GM23338 (cell line): ENCODE measurements at regions not wholly inside any gene's neighbourhood (a gene's known extent, or its start where the extent isn't known, plus 50 kb on each side); places are given as distances from the start of the nearest gene placed in this dataset.

Experiments used
- ATAC-seq: fragments of 200-7000 bp; cut with Tn5 transposase; 3 replicates; pipeline ENCODE4 v1.9.1; 2020
- DNase-seq: peaks from one replicate; pipeline ENCODE4 v3.0.0-alpha.2; 2015; ENCODE audit warnings: low spot score
- H2AFZ ChIP-seq: fragments of 200-600 bp; sonication (generic); 2 replicates; pipeline ENCODE4 v1.8.0; 2016; ENCODE audit warnings: antibody characterized with exemption, mild to moderate bottlenecking, moderate library complexity
- H3F3A ChIP-seq: fragments of 200-600 bp; sonication (generic); replicated peaks from 2 replicates; pipeline ENCODE4 v1.8.0; 2017; ENCODE audit warnings: antibody characterized with exemption, mixed run types, low read depth
- H3K27ac ChIP-seq: fragments of 200-600 bp; sonication (generic); 2 replicates; pipeline ENCODE4 v1.6.1; 2016; ENCODE audit warnings: low read depth
- H3K27me3 ChIP-seq: fragments of 200-600 bp; sonication (generic); 2 replicates; pipeline ENCODE4 v1.8.0; 2016; ENCODE audit warnings: mild to moderate bottlenecking, mixed run types, moderate library complexity; ENCODE audit not compliant: insufficient read depth
- H3K36me3 ChIP-seq: fragments of 200-600 bp; sonication (generic); 2 replicates; pipeline ENCODE4 v1.8.0; 2016; ENCODE audit warnings: mild to moderate bottlenecking; ENCODE audit not compliant: insufficient read depth
- H3K4me1 ChIP-seq: fragments of 200-600 bp; sonication (generic); 2 replicates; pipeline ENCODE4 v1.8.0; 2016; ENCODE audit warnings: mild to moderate bottlenecking, moderate library complexity; ENCODE audit not compliant: insufficient read depth
- H3K4me2 ChIP-seq: fragments of 200-600 bp; sonication (generic); 2 replicates; pipeline ENCODE4 v1.7.1; 2017; ENCODE audit warnings: mixed run types
- H3K4me3 ChIP-seq: fragments of 200-600 bp; sonication (generic); 2 replicates; pipeline ENCODE4 v1.6.1; 2016; ENCODE audit warnings: mixed run types
- H3K79me2 ChIP-seq: fragments of 200-600 bp; sonication (generic); replicated peaks from 2 replicates; pipeline ENCODE4 v1.8.0; 2017; ENCODE audit warnings: mild to moderate bottlenecking; ENCODE audit not compliant: insufficient read depth
- H3K9me2 ChIP-seq: fragments of 200-600 bp; sonication (generic); 2 replicates; pipeline ENCODE4 v1.8.0; 2017; ENCODE audit not compliant: insufficient read depth
- H4K20me1 ChIP-seq: fragments of 200-600 bp; sonication (generic); replicated peaks from 2 replicates; pipeline ENCODE4 v1.8.0; 2017; ENCODE audit warnings: mild to moderate bottlenecking; ENCODE audit not compliant: insufficient read depth
- H3K27ac Mint-ChIP-seq: 2 replicates; pipeline ENCODE4 v1.8.0; 2020; ENCODE audit warnings: inconsistent platforms, mild to moderate bottlenecking, moderate library complexity, mixed read lengths
- H3K27me3 Mint-ChIP-seq: 3 replicates; pipeline ENCODE4 v1.8.0; 2022; ENCODE audit warnings: low read depth, mild to moderate bottlenecking, moderate library complexity, mixed read lengths, inconsistent platforms; ENCODE audit not compliant: insufficient read depth, poor library complexity
- H3K36me3 Mint-ChIP-seq: 3 replicates; pipeline ENCODE4 v1.8.0; 2021; ENCODE audit warnings: low read depth, mild to moderate bottlenecking, inconsistent platforms, moderate library complexity, mixed read lengths
- H3K4me1 Mint-ChIP-seq: 3 replicates; pipeline ENCODE4 v1.8.0; 2020; ENCODE audit warnings: mild to moderate bottlenecking, inconsistent platforms, mixed read lengths
- H3K4me3 Mint-ChIP-seq: 3 replicates; pipeline ENCODE4 v1.8.0; 2021; ENCODE audit warnings: moderate library complexity, mild to moderate bottlenecking, inconsistent platforms, mixed read lengths
- H3K9me3 Mint-ChIP-seq: 3 replicates; pipeline ENCODE4 v1.8.0; 2020; ENCODE audit warnings: moderate library complexity, mild to moderate bottlenecking, inconsistent platforms, mixed read lengths
- EZH2 ChIP-seq: fragments of 200-600 bp; sonication (generic); IDR thresholded peaks from one replicate; pipeline ENCODE4 v1.8.0; 2017; ENCODE audit warnings: antibody characterized with exemption, mild to moderate bottlenecking, low read depth; ENCODE audit not compliant: unreplicated experiment
- POLR2AphosphoS5 ChIP-seq: IDR thresholded peaks from 2 replicates; pipeline ENCODE4 v1.6.1; 2016; ENCODE audit warnings: antibody characterized with exemption, low read depth
- STAT1 ChIP-seq: IDR thresholded peaks from one replicate; pipeline ENCODE4 v1.6.1; 2016; ENCODE audit warnings: antibody characterized with exemption; ENCODE audit not compliant: unreplicated experiment
- ZNF114 ChIP-seq: fragments of 250-450 bp; sonication (Bioruptor Pico); IDR thresholded peaks from 2 replicates; pipeline ENCODE4 v1.5.0; 2020; ENCODE audit warnings: mild to moderate bottlenecking, moderate library complexity
- ZNF331 ChIP-seq: fragments of 250-450 bp; sonication (Bioruptor Pico); IDR thresholded peaks from 2 replicates; pipeline ENCODE4 v1.5.0; 2020; ENCODE audit warnings: low read depth, mild to moderate bottlenecking, moderate library complexity
- TF ChIP-seq, protein P1 (sequence below): IDR thresholded peaks from 2 replicates; pipeline ENCODE4 v1.6.1; 2016; ENCODE audit warnings: antibody characterized with exemption
- TF ChIP-seq, protein P2 (sequence below), 2 experiments: fragments of 200-600 bp in 1 of 2; sonication (generic) in 1 of 2; conservative IDR thresholded peaks; 2 replicates each; pipeline versions ENCODE4 v1.5.1 to v1.6.1; 2016 to 2017; ENCODE audit warnings: antibody characterized with exemption in 2 of 2, low read depth in 2 of 2, mild to moderate bottlenecking in 2 of 2, moderate library complexity in 1 of 2

DNA sequence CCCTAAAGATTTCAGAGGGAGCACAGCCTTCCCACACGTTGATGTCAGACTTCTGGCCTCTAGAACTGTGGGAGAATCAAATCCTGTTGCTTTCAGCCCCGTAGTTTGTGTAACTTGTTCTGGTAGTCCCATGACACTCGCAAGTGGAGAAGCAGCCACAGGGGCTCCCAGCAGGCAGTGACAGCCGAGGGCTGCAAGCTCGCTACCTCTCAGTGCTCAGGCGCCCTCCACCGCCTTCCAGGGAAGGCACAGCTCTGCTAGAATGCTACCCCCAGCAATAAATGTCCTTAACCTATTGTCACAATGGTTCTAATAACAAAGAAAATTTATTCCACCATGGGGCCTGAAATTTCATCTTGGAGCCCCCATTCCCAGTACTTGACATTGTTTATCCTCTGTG is 143.1 kb upstream of the ZNF236 start:
- Histone ChIP-seq H3K4me1 (no peaks in the 10 kb centered on the region), H3K4me3 (no peak overlapping the region), H3K9me2 (no peaks in the 10 kb centered on the region), H3K27ac (no peak overlapping the region), H3K27me3 (no peaks in the 10 kb centered on the region), H2AFZ (no peak overlapping the region; the same call in 1 of the 2 replicates), H3K4me2 (no peak overlapping the region), H3K36me3 (no peaks in the 10 kb centered on the region), H4K20me1 (no peaks in the 10 kb centered on the region), H3K79me2 (no peaks in the 10 kb centered on the region), H3F3A (no peaks in the 10 kb centered on the region)
- ATAC-seq (peak; percentile 84), DNase-seq (peak; percentile 41)
- Mint-ChIP-seq H3K27ac (no peak overlapping the region), H3K36me3 (peaks cover 4% of the 10 kb centered on the region; the same call in 2 of the 3 replicates), H3K27me3 (peaks cover 6% of the 10 kb centered on the region), H3K4me3 (no peak overlapping the region), H3K4me1 (peaks cover 15% of the 10 kb centered on the region; the same call in 2 of the 3 replicates), H3K9me3 (peaks cover 12% of the 10 kb centered on the region; the same call in 2 of the 3 replicates)
- TF ChIP-seq, protein P1, sequence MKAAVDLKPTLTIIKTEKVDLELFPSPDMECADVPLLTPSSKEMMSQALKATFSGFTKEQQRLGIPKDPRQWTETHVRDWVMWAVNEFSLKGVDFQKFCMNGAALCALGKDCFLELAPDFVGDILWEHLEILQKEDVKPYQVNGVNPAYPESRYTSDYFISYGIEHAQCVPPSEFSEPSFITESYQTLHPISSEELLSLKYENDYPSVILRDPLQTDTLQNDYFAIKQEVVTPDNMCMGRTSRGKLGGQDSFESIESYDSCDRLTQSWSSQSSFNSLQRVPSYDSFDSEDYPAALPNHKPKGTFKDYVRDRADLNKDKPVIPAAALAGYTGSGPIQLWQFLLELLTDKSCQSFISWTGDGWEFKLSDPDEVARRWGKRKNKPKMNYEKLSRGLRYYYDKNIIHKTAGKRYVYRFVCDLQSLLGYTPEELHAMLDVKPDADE = no peak
- TF ChIP-seq, protein P2, sequence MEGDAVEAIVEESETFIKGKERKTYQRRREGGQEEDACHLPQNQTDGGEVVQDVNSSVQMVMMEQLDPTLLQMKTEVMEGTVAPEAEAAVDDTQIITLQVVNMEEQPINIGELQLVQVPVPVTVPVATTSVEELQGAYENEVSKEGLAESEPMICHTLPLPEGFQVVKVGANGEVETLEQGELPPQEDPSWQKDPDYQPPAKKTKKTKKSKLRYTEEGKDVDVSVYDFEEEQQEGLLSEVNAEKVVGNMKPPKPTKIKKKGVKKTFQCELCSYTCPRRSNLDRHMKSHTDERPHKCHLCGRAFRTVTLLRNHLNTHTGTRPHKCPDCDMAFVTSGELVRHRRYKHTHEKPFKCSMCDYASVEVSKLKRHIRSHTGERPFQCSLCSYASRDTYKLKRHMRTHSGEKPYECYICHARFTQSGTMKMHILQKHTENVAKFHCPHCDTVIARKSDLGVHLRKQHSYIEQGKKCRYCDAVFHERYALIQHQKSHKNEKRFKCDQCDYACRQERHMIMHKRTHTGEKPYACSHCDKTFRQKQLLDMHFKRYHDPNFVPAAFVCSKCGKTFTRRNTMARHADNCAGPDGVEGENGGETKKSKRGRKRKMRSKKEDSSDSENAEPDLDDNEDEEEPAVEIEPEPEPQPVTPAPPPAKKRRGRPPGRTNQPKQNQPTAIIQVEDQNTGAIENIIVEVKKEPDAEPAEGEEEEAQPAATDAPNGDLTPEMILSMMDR (conservative IDR thresholded peaks at IDR 0.05; ENCODE audit: low read depth in 2 of 2) = peak in 1 of 2 experiments; percentile 50; a peak in 1 of 4 replicates

DNA sequence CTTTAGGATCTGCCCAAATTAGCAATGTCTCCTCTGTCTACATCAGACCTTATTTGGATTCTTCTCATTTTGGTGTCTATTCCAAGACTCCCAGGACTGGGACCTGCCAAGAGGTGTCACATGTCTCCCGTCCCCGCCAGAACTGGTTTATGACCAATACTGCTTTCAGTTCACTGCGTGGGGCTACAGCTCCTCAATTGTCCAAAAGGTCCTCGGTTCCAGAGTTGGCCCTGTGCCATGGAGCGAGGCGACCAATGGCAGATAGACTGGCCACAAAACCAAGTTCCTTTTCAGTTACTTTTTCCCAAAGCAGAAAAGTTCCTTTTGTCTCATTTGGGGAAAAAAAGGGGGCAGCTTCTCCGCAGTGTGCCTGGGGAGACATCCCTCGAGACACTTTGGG is 144.1 kb upstream of the ZNF236 start:
- H3K27ac Mint-ChIP-seq = no peak overlapping the region
- Histone ChIP-seq H3K9me2 (no peaks in the 10 kb centered on the region), H2AFZ (no peak overlapping the region), H3K27me3 (no peaks in the 10 kb centered on the region), H4K20me1 (no peaks in the 10 kb centered on the region), H3K79me2 (no peaks in the 10 kb centered on the region), H3K4me2 (no peak overlapping the region), H3K36me3 (no peaks in the 10 kb centered on the region), H3K4me1 (no peaks in the 10 kb centered on the region), H3K27ac (no peak overlapping the region), H3F3A (no peaks in the 10 kb centered on the region), H3K4me3 (no peak overlapping the region)
- H3K4me3 Mint-ChIP-seq = no peak overlapping the region
- H3K27me3 Mint-ChIP-seq = peaks cover 6% of the 10 kb centered on the region
- DNase-seq = no peak
- TF ChIP-seq STAT1 (no peak), ZNF331 (CRISPR knock-in tag) (no peak), EZH2 (no peak), ZNF114 (CRISPR knock-in tag) (no peak), POLR2AphosphoS5 (no peak)
- H3K36me3 Mint-ChIP-seq = peaks cover 4% of the 10 kb centered on the region; the same call in 2 of the 3 replicates
- peaks cover 12% of the 10 kb centered on the region; the same call in 2 of the 3 replicates for H3K9me3 Mint-ChIP-seq
- ATAC-seq = no peak
- H3K4me1 Mint-ChIP-seq = peaks cover 15% of the 10 kb centered on the region; the same call in 2 of the 3 replicates

DNA sequence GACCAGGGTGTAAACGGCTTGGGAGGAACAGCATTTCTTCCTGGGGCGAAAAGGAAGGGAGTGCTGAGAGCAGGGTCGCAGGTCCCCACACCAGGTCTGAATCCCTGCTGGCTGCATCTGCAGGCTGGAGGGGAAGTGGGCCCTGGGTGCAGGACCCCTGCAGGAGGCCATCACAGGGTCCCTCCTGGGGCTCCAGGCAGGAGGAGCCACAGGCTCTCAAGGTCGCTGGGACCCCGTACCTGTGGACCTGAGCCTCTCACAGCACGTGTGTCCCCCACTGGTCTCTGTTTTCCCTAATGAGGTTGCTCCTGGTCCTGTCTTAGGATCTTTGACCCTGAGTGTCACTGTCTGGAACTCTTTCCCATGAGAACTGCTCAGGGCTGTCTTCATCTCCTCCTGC is 147.8 kb upstream of the ZNF236 start:
- H3K27ac Mint-ChIP-seq = no peak overlapping the region
- Histone ChIP-seq H3K27ac (no peak overlapping the region), H3K79me2 (no peaks in the 10 kb centered on the region), H3K9me2 (0 out of 2 replicates have a peak, but pooled peaks cover 4% of the 10 kb centered on the region), H3K36me3 (no peaks in the 10 kb centered on the region), H3K4me2 (no peak overlapping the region), H4K20me1 (no peaks in the 10 kb centered on the region), H3F3A (no peaks in the 10 kb centered on the region), H3K4me3 (no peak overlapping the region), H3K27me3 (no peaks in the 10 kb centered on the region), H3K4me1 (no peaks in the 10 kb centered on the region; the same call in 1 of the 2 replicates), H2AFZ (no peak overlapping the region)
- ATAC-seq (no peak), DNase-seq (no peak)
- no peaks in the 10 kb centered on the region for H3K9me3 Mint-ChIP-seq
- peaks cover 1% of the 10 kb centered on the region for H3K27me3 Mint-ChIP-seq
- TF ChIP-seq EZH2 (no peak), ZNF114 (CRISPR knock-in tag) (no peak)
- H3K36me3 Mint-ChIP-seq = peaks cover 4% of the 10 kb centered on the region; the same call in 1 of the 3 replicates
- no peak overlapping the region for H3K4me3 Mint-ChIP-seq
- peaks cover 18% of the 10 kb centered on the region for H3K4me1 Mint-ChIP-seq
